GM15510 (cell line): ENCODE measurements at regions not wholly inside any gene's neighbourhood (a gene's known extent, or its start where the extent isn't known, plus 50 kb on each side); places are given as distances from the start of the nearest gene placed in this dataset.

Experiments used
- POLR2A ChIP-seq: IDR thresholded peaks from 3 replicates; pipeline ENCODE4 v1.6.1; 2011; ENCODE audit warnings: borderline replicate concordance; ENCODE audit not compliant: insufficient read length; ENCODE audit errors: extremely low read depth

- TF ChIP-seq POLR2A: no peak
These were observed 257.2 kb downstream of the MRPL39 start for GRCh38 chr21:25350056-25350455.

- TF ChIP-seq POLR2A: no peak
These were observed 263.3 kb downstream of the MRPL39 start for GRCh38 chr21:25343774-25344545.

- no peak for TF ChIP-seq POLR2A
These were observed 264.5 kb downstream of the MRPL39 start for GRCh38 chr21:25342816-25343215.

GRCh38 chr21:25341981-25342380 is 265.3 kb downstream of the MRPL39 start:
- no peak for TF ChIP-seq POLR2A

- no peak for TF ChIP-seq POLR2A
These were observed 268.9 kb downstream of the MRPL39 start for GRCh38 chr21:25338415-25338814.

- no peak for TF ChIP-seq POLR2A
These were observed 273.1 kb downstream of the MRPL39 start for GRCh38 chr21:25334046-25334730.

GRCh38 chr21:25331286-25331685 is 276.0 kb downstream of the MRPL39 start:
- no peak for TF ChIP-seq POLR2A

- TF ChIP-seq POLR2A: no peak
These were observed 277.0 kb downstream of the MRPL39 start for GRCh38 chr21:25330266-25330665.

GRCh38 chr21:25329227-25329825 is 278.0 kb downstream of the MRPL39 start:
- no peak for TF ChIP-seq POLR2A

- no peak for TF ChIP-seq POLR2A
These were observed 278.5 kb downstream of the MRPL39 start for GRCh38 chr21:25328736-25329135.

GRCh38 chr21:25326181-25326580 is 281.1 kb downstream of the MRPL39 start:
- TF ChIP-seq POLR2A: no peak

- no peak for TF ChIP-seq POLR2A
These were observed 282.6 kb downstream of the MRPL39 start for GRCh38 chr21:25324666-25325065.

GRCh38 chr21:25323356-25323949 is 283.8 kb downstream of the MRPL39 start:
- TF ChIP-seq POLR2A: no peak

- no peak for TF ChIP-seq POLR2A
These were observed 293.0 kb downstream of the MRPL39 start for GRCh38 chr21:25314247-25314646.

GRCh38 chr21:25313829-25314228 is 293.5 kb downstream of the MRPL39 start:
- TF ChIP-seq POLR2A: no peak

- TF ChIP-seq POLR2A: no peak
These were observed 299.8 kb downstream of the MRPL39 start for GRCh38 chr21:25307489-25307888.

- TF ChIP-seq POLR2A: no peak
These were observed 302.7 kb downstream of the MRPL39 start for GRCh38 chr21:25304611-25305010.
